OCI-LY7 (cell line): ENCODE measurements at regions not wholly inside any gene's neighbourhood (a gene's known extent, or its start where the extent isn't known, plus 50 kb on each side); places are given as distances from the start of the nearest gene placed in this dataset.

Experiments
- CTCF ChIP-seq: fragments of 200-600 bp; sonication (generic); conservative IDR thresholded peaks from 2 replicates; pipeline ENCODE4 v1.5.1; 2014; ENCODE audit warnings: mild to moderate bottlenecking, antibody characterized with exemption, low read length, moderate library complexity, mixed read lengths
- EZH2phosphoT487 ChIP-seq: fragments of 200-600 bp; sonication (generic); IDR thresholded peaks from 2 replicates; pipeline ENCODE4 v1.6.1; 2018; ENCODE audit warnings: low read depth, borderline replicate concordance, mild to moderate bottlenecking, mixed run types, antibody characterized with exemption, low read length, moderate library complexity, mixed read lengths

GRCh38 chr6:145538989-145539388, 196.3 kb downstream of the EPM2A start:
- TF ChIP-seq CTCF = no peak
- no peak for TF ChIP-seq EZH2phosphoT487
